Upper lobe of left lung (tissue), 6 donors: ENCODE measurements at regions not wholly inside any gene's neighbourhood (a gene's known extent, or its start where the extent isn't known, plus 50 kb on each side); places are given as distances from the start of the nearest gene placed in this dataset.
"Not testable (repeated sequence)": the region's sequence is repeated elsewhere in the genome, so short reads cannot be mapped to it uniquely, and the experiment has no call there.

Experiments used
- ATAC-seq, 2 donors: fragments of 200-7000 bp; cut with Tn5 transposase; one replicate each; pipeline ENCODE4 v1.9.1; 2022; ENCODE audit warnings: mild to moderate bottlenecking in 2 of 2, moderate library complexity in 2 of 2; ENCODE audit not compliant: low FRiP score in 2 of 2
- DNase-seq, 2 donors: peaks; one replicate each; pipeline ENCODE4 v3.0.0-alpha.2; 2019 to 2020
- H3K27ac ChIP-seq, 4 donors: fragments of 200-600 bp; sonication (generic); one replicate each; pipeline ENCODE4 v1.5.1; 2016 to 2019
- H3K27me3 ChIP-seq, 4 donors: fragments of 200-600 bp; sonication (generic); one replicate each; pipeline ENCODE4 v1.5.1; 2017 to 2019
- H3K36me3 ChIP-seq, 4 donors: fragments of 200-600 bp; sonication (generic); one replicate each; pipeline ENCODE4 v1.5.1; 2016 to 2019
- H3K4me1 ChIP-seq, 4 donors: fragments of 200-600 bp; sonication (generic); one replicate each; pipeline ENCODE4 v1.5.1; 2018 to 2019
- H3K4me3 ChIP-seq, 4 donors: fragments of 200-600 bp; sonication (generic); one replicate each; pipeline ENCODE4 v1.5.1; 2017 to 2019; ENCODE audit warnings: mild to moderate bottlenecking in 2 of 4, moderate library complexity in 1 of 4
- H3K9me3 ChIP-seq, 4 donors: fragments of 200-600 bp; sonication (generic); one replicate each; pipeline ENCODE4 v1.5.1; 2018 to 2019
- EP300 ChIP-seq, 4 donors: sonication (generic); formaldehyde crosslinking; IDR thresholded peaks; one replicate each; pipeline ENCODE4 v1.5.1; 2017; ENCODE audit warnings: antibody characterized with exemption in 4 of 4, control low read depth in 2 of 4
- POLR2A ChIP-seq, 4 donors: fragments of 450-650 bp; IDR thresholded peaks; one replicate each; pipeline ENCODE4 v1.5.1; 2016 to 2017; ENCODE audit warnings: antibody characterized with exemption in 4 of 4, mild to moderate bottlenecking in 2 of 4
- POLR2AphosphoS5 ChIP-seq, 2 donors: sonication (generic); formaldehyde crosslinking; IDR thresholded peaks; one replicate each; pipeline ENCODE4 v1.5.1; 2017; ENCODE audit warnings: antibody characterized with exemption in 2 of 2
- WGBS, 2 donors: methylation state at CpG; one replicate each; pipeline ENCODE4 v1.1.5; 2017 to 2018; 5-methylcytosine and 5-hydroxymethylcytosine counted together
- TF ChIP-seq, protein P1 (sequence below), 6 experiments: fragments of 450-650 bp in 4 of 6; fragments of 200-600 bp in 2 of 6; sonication (generic) in 2 of 6; IDR thresholded peaks; one replicate each; pipeline ENCODE4 v1.5.1; 2016 to 2019; ENCODE audit warnings: antibody characterized with exemption in 6 of 6
- donor health status: DM: no; HTN: no; CAD: no; lungs with moderate emphysema.
- donor health status: DM: no; HTN: yes; CAD: no; lungs with severe emphysema.

DNA sequence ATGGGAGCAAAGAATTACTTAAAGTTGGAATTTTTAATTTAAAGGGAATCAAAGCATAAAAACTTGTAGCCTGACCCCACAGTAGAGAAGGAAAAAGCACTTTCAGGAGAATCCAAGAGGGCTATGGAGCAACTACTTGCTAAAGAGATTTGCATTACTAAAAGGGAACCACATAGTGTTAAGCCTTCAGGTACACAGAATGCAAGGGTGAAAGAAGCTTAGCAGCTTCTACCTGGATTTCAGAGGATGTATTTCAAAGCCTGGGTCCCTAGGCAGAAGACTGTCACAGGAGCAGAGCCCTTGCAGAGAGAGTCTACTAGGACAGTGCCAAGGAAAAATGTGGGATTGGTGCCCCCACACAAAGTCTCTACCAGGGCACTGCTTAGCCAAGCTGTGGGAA lies 575.0 kb downstream of the GBE1 start:
- no peaks in the 10 kb centered on the region for H3K36me3 ChIP-seq
- H3K27me3 ChIP-seq: no peaks in the 10 kb centered on the region

DNA sequence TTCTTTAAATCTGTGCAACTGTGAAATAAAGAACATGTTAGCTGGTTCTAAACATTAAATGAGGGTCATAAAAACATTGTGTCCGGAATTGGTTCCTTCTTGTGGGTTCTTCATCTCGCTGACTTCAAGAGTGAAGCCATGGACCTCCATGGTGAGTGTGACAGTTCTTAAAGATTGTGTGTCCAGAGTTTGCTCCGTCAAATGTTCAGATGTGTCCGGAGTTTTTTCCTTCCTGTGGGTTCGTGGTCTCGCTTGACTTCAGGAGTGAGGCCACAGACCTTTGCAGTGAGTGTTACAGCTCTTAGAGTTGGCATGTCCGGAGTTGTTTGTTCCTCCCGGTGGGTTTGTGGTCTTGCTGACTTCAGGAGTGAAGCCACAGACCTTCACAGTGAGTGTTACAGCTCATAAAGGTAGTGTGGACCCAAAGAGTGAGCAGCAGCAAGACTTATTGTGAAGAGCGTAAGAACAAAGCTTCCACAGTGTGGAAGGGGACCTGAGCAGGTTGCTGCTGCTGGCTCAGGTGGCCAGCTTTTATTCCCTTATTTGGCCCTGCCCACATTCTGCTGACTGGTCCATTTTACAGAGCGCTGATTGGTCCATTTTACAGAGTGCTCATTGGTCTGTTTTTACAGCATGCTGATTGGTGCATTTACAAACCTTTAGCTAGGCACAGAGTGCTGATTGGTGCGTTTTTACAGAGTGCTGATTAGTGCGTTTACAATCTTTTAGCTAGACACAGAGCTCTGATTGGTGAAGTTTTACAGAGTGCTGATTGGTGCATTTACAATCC lies 579.2 kb downstream of the GBE1 start:
- WGBS, 2 donors: 81 to 86% methylated on average over 12 of the region's 12 CpGs
- H3K4me3 ChIP-seq, ATAC-seq, H3K4me1 ChIP-seq, DNase-seq, H3K27me3 ChIP-seq, H3K36me3 ChIP-seq, H3K9me3 ChIP-seq, H3K27ac ChIP-seq: not testable (repeated sequence)

More for the DNA sequence above, 575.0 kb downstream of the GBE1 start:
- DNase-seq: no peak
- no peaks in the 10 kb centered on the region for H3K9me3 ChIP-seq
- TF ChIP-seq EP300 (IDR thresholded peaks at IDR 0.05) (no peak), POLR2A (IDR thresholded peaks at IDR 0.05) (no peak), POLR2AphosphoS5 (IDR thresholded peaks at IDR 0.05) (no peak)
- TF ChIP-seq, protein P1, sequence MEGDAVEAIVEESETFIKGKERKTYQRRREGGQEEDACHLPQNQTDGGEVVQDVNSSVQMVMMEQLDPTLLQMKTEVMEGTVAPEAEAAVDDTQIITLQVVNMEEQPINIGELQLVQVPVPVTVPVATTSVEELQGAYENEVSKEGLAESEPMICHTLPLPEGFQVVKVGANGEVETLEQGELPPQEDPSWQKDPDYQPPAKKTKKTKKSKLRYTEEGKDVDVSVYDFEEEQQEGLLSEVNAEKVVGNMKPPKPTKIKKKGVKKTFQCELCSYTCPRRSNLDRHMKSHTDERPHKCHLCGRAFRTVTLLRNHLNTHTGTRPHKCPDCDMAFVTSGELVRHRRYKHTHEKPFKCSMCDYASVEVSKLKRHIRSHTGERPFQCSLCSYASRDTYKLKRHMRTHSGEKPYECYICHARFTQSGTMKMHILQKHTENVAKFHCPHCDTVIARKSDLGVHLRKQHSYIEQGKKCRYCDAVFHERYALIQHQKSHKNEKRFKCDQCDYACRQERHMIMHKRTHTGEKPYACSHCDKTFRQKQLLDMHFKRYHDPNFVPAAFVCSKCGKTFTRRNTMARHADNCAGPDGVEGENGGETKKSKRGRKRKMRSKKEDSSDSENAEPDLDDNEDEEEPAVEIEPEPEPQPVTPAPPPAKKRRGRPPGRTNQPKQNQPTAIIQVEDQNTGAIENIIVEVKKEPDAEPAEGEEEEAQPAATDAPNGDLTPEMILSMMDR (IDR thresholded peaks at IDR 0.05): no peak
- no peak for ATAC-seq
- no peak overlapping the region for H3K27ac ChIP-seq
- H3K4me1 ChIP-seq: no peaks in the 10 kb centered on the region
- H3K4me3 ChIP-seq: no peak overlapping the region

DNA sequence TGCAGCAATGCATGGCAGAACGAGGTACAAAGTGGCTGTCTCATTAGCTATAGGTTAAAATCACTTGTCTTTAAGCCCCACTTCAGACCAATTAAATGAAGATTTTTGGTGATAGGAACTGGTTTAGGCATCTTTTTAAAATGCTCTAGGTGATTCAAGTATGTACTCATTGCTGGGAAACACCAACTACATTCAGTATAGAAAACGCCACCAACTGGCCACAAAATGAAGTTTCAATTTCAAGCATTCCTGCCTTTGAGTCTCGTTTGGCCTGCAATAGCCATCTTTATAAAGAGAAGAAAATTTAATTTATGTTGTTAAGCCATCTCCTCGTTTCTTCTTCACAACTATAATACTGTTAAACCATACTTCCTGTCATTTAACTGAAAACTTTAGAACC lies 587.9 kb downstream of the GBE1 start:
- H3K27ac ChIP-seq: no peak overlapping the region
- H3K27me3 ChIP-seq: no peaks in the 10 kb centered on the region
- no peaks in the 10 kb centered on the region for H3K9me3 ChIP-seq
- no peak overlapping the region for H3K4me3 ChIP-seq
- no peaks in the 10 kb centered on the region for H3K4me1 ChIP-seq
- DNase-seq: no peak
- WGBS, 2 donors: 49 to 54% methylated on average over 4 of the region's 4 CpGs
- no peaks in the 10 kb centered on the region for H3K36me3 ChIP-seq
- no peak for ATAC-seq
- TF ChIP-seq EP300 (IDR thresholded peaks at IDR 0.05) (no peak), POLR2AphosphoS5 (IDR thresholded peaks at IDR 0.05) (no peak), POLR2A (IDR thresholded peaks at IDR 0.05) (no peak)
- TF ChIP-seq, protein P1 (IDR thresholded peaks at IDR 0.05): no peak

DNA sequence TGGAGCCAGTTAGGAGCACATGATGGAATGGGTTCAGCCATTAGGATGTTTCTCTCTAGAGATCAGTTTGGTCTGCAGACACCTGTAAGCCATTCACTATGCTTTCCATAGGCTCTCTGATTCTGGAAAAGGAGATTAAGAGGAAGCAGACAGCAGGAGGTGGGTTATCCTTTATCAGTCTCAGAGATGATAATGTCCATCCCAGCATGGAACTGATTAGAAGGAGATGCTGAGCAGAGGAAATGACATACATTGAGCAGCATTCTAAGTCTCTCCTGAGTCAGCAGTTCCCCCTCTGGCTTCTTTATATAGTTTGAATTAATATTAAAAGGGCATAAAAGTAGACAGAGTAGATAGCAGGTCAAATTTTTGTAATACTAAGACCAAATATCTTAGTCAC lies 591.1 kb downstream of the GBE1 start:
- Histone ChIP-seq H3K9me3 (no peaks in the 10 kb centered on the region), H3K4me3 (no peak overlapping the region), H3K4me1 (no peaks in the 10 kb centered on the region), H3K27me3 (no peaks in the 10 kb centered on the region), H3K36me3 (no peaks in the 10 kb centered on the region), H3K27ac (no peak overlapping the region)
- DNase-seq (no peak), ATAC-seq (no peak)
- no peak for TF ChIP-seq POLR2AphosphoS5 (IDR thresholded peaks at IDR 0.05)
- no peak for TF ChIP-seq EP300 (IDR thresholded peaks at IDR 0.05)
- TF ChIP-seq, protein P1 (IDR thresholded peaks at IDR 0.05): no peak
- TF ChIP-seq POLR2A (IDR thresholded peaks at IDR 0.05): no peak

DNA sequence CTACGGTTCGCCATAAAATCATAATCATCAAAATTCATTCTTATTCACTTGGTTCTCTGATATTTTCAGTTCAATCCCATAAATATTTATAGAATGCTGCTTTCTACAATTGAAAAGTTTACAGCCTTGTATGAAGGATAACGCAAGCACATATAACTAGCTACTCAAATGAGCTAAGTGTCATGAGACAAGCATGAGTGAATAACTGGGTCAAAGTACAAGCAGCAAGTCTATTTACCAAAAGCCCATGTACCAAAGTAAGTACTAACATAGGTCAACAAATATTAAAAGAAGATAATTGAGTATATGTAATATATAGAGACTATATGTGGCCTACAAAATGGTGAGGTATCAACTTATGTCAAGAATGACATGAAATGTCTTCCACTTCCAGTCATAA lies 596.6 kb downstream of the GBE1 start:
- no peaks in the 10 kb centered on the region for H3K27me3 ChIP-seq
- H3K4me1 ChIP-seq: no peaks in the 10 kb centered on the region
- DNase-seq (no peak), ATAC-seq (no peak)
- WGBS, 2 donors: 90 to 92% methylated on average over 3 of the region's 3 CpGs
- TF ChIP-seq, protein P1 (IDR thresholded peaks at IDR 0.05): no peak
- no peak for TF ChIP-seq POLR2A (IDR thresholded peaks at IDR 0.05)
- no peak for TF ChIP-seq POLR2AphosphoS5 (IDR thresholded peaks at IDR 0.05)
- H3K4me3 ChIP-seq: no peak overlapping the region
- no peak overlapping the region for H3K27ac ChIP-seq
- H3K9me3 ChIP-seq: no peaks in the 10 kb centered on the region
- no peaks in the 10 kb centered on the region for H3K36me3 ChIP-seq
